Transverse colon (tissue), 4 donors: ENCODE measurements at regions not wholly inside any gene's neighbourhood (a gene's known extent, or its start where the extent isn't known, plus 50 kb on each side); places are given as distances from the start of the nearest gene placed in this dataset.

ENCODE experiments used
- DNase-seq: peaks from one replicate; pipeline ENCODE4 v3.0.0-alpha.2; 2019
- H3K27ac ChIP-seq, 4 donors: fragments of 200-600 bp; sonication (generic); 2 replicates each; pipeline ENCODE4 v1.5.1; 2016 to 2018; ENCODE audit warnings: inconsistent platforms in 4 of 4
- H3K27me3 ChIP-seq: fragments of 200-600 bp; sonication (generic); 2 replicates; pipeline ENCODE4 v1.5.1; 2017; ENCODE audit warnings: inconsistent platforms
- H3K36me3 ChIP-seq, 4 donors: fragments of 200-600 bp; sonication (generic); 2 replicates each; pipeline ENCODE4 v1.5.1; 2017 to 2019; ENCODE audit warnings: inconsistent platforms in 4 of 4
- H3K4me1 ChIP-seq, 4 donors: fragments of 200-600 bp; sonication (generic); 2 replicates each; pipeline ENCODE4 v1.5.1; 2017 to 2020; ENCODE audit warnings: inconsistent platforms in 4 of 4
- H3K4me3 ChIP-seq, 4 donors: fragments of 200-600 bp; sonication (generic); 1 replicate in 1 of 4; 2 replicates in 3 of 4; pipeline versions ENCODE4 v1.5.1 to v1.6.1; 2017 to 2019; ENCODE audit warnings: inconsistent platforms in 4 of 4
- H3K9me3 ChIP-seq, 2 donors: fragments of 200-600 bp; sonication (generic); 2 replicates each; pipeline ENCODE4 v1.5.1; 2017 to 2019; ENCODE audit warnings: inconsistent platforms in 2 of 2
- EP300 ChIP-seq: sonication (generic); formaldehyde crosslinking; IDR thresholded peaks from one replicate; pipeline ENCODE4 v1.6.1; 2017; ENCODE audit warnings: antibody characterized with exemption, low read depth
- POLR2A ChIP-seq: fragments of 450-650 bp; IDR thresholded peaks from one replicate; pipeline ENCODE4 v1.6.1; 2016; ENCODE audit warnings: antibody characterized with exemption, mild to moderate bottlenecking, moderate library complexity
- POLR2AphosphoS5 ChIP-seq, 3 donors: sonication (generic); formaldehyde crosslinking; IDR thresholded peaks; one replicate each; pipeline ENCODE4 v1.6.1; 2016; ENCODE audit warnings: antibody characterized with exemption in 3 of 3
- WGBS, 2 donors: methylation state at CpG; one replicate each; pipeline ENCODE4 v1.1.5; 2018; ENCODE audit warnings: low coverage in 1 of 2; 5-methylcytosine and 5-hydroxymethylcytosine counted together
- in situ Hi-C, 4 donors: fragments of 200-750 bp; cut with MboI; loops; one replicate each; pipeline versions ENCODE4 v1.15.0 to v1.15.1; 2017; ENCODE audit warnings: low sequenced_read_pairs in 3 of 4, low pct_ligation_motif_present in 1 of 4, low pct_unique_long_range_greater_than_20kb in 1 of 4
- intact Hi-C: fragments of 100-400 bp; cut with DNase I; formaldehyde crosslinking; loops from one replicate; pipeline ENCODE4 v1.15.1; 2023; ENCODE audit warnings: low total_unique reads
- TF ChIP-seq, protein P1 (sequence below), 5 experiments: fragments of 200-600 bp in 3 of 5; fragments of 450-650 bp in 2 of 5; sonication (generic) in 3 of 5; IDR thresholded peaks; 1 replicate in 2 of 5; 2 replicates in 3 of 5; pipeline ENCODE4 v1.5.1; 2016 to 2017; ENCODE audit warnings: antibody characterized with exemption in 5 of 5, inconsistent platforms in 3 of 5, mild to moderate bottlenecking in 2 of 5, moderate library complexity in 1 of 5

DNA sequence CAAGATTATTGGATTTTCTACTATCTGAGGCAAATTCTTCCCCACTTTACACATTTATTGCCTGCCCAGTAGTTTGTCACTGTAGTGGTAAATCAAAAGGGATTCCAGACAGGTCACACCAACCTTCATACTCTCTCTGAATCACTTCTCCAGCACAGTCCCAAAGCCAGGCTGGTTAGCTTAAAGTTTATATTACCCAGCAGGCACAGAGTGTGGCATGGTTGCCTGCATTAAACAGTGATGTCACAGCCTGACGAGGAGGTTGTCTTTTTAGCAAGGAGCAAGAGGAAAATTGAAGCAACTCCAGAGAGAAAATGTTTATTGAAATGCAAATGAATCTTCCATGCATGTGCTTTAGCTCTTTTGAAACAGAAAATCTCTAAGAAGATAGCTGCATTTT lies 375.5 kb upstream of the CELF2 start:
- intact Hi-C loops (no loop called here), in situ Hi-C loops (no loop called here)
- H3K27me3 ChIP-seq = no peaks in the 10 kb centered on the region
- TF ChIP-seq POLR2AphosphoS5 (IDR thresholded peaks at IDR 0.05) (no peak), EP300 (no peak), POLR2A (no peak)
- TF ChIP-seq, protein P1, sequence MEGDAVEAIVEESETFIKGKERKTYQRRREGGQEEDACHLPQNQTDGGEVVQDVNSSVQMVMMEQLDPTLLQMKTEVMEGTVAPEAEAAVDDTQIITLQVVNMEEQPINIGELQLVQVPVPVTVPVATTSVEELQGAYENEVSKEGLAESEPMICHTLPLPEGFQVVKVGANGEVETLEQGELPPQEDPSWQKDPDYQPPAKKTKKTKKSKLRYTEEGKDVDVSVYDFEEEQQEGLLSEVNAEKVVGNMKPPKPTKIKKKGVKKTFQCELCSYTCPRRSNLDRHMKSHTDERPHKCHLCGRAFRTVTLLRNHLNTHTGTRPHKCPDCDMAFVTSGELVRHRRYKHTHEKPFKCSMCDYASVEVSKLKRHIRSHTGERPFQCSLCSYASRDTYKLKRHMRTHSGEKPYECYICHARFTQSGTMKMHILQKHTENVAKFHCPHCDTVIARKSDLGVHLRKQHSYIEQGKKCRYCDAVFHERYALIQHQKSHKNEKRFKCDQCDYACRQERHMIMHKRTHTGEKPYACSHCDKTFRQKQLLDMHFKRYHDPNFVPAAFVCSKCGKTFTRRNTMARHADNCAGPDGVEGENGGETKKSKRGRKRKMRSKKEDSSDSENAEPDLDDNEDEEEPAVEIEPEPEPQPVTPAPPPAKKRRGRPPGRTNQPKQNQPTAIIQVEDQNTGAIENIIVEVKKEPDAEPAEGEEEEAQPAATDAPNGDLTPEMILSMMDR (IDR thresholded peaks at IDR 0.05) = no peak
- no peak overlapping the region for H3K4me3 ChIP-seq
- WGBS, 2 donors = 48% methylated on average over 1 of the region's 1 CpG; no CpG with 5 or more reads in 1 of the 2 donors
- H3K36me3 ChIP-seq = no peaks in the 10 kb centered on the region
- H3K9me3 ChIP-seq = no peaks in the 10 kb centered on the region
- peaks cover 0 to 6% (median 0%) of the 10 kb centered on the region in 4 donors for H3K4me1 ChIP-seq
- H3K27ac ChIP-seq = no peak overlapping the region
- DNase-seq = no peak

DNA sequence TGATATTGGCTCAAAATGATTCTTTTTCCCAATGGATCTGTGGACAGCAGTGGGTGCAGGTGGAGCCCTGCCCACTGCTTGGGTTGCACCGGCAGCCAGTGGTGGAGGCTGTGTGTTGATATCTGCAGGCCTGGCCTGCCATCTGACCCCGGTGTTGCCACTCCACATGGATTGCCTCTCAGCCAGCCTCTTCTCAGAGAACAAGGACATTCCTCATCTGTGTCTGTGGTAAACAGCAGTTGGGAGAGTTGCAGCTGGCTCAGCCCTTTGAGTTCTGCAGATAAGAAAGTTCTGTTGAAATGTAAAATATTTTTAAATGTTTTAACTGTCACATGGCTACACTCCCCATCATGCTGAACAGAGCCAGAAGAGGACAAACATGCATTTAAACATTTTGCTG lies 374.9 kb upstream of the CELF2 start:
- Histone ChIP-seq H3K4me3 (no peak overlapping the region), H3K27me3 (no peaks in the 10 kb centered on the region), H3K4me1 (peaks cover 0 to 6% (median 0%) of the 10 kb centered on the region in 4 donors), H3K36me3 (no peaks in the 10 kb centered on the region), H3K9me3 (no peaks in the 10 kb centered on the region), H3K27ac (no peak overlapping the region)
- TF ChIP-seq EP300 (no peak), POLR2AphosphoS5 (IDR thresholded peaks at IDR 0.05) (no peak), POLR2A (no peak)
- TF ChIP-seq, protein P1 (IDR thresholded peaks at IDR 0.05) = no peak
- intact Hi-C loops (no loop called here), in situ Hi-C loops (no loop called here)
- 56 to 100% methylated on average over 1 to 2 of the region's 2 CpGs for WGBS, 2 donors
- no peak for DNase-seq

DNA sequence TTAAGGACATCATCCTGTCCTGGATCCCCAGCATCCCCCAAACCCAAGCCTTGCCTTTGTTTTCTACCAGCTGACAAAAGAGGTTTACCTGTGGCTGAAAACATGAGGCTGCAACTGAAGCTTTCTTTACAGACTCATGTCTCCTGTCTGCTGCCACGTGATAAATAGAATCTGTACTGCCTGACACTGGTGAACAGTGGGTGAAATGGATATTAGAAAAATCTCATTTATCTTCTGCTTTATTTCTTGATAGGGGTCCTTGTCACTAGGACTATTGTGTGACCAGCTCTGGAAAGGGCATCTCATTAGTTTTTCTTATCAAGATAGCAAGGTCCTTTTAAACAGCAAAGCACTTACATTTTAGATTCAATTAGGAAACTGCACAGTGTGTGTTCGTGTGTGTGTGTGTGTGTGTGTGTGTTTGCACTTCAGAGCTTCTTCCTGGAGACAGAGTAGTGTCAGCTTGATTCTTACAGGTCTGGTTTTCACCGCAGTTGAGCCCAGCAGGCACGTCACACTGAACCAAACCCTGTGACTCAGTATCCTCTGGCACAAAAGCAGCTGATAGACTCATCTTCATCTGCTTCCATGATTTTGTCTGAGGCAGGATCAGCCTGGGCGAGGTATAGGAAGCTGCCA lies 373.5 kb upstream of the CELF2 start:
- no peaks in the 10 kb centered on the region for H3K27me3 ChIP-seq
- no peak for DNase-seq
- no peaks in the 10 kb centered on the region for H3K9me3 ChIP-seq
- no peak overlapping the region for H3K4me3 ChIP-seq
- in situ Hi-C loops (no loop called here), intact Hi-C loops (no loop called here)
- no peak overlapping the region for H3K27ac ChIP-seq
- peaks cover 0 to 6% (median 0%) of the 10 kb centered on the region in 4 donors for H3K4me1 ChIP-seq
- H3K36me3 ChIP-seq = no peaks in the 10 kb centered on the region
- TF ChIP-seq POLR2A = no peak
- TF ChIP-seq, protein P1 (IDR thresholded peaks at IDR 0.05) = no peak
- TF ChIP-seq EP300 = no peak
- no peak for TF ChIP-seq POLR2AphosphoS5 (IDR thresholded peaks at IDR 0.05)
- WGBS, 2 donors = 68% methylated on average over 5 of the region's 5 CpGs; no CpG with 5 or more reads in 1 of the 2 donors

DNA sequence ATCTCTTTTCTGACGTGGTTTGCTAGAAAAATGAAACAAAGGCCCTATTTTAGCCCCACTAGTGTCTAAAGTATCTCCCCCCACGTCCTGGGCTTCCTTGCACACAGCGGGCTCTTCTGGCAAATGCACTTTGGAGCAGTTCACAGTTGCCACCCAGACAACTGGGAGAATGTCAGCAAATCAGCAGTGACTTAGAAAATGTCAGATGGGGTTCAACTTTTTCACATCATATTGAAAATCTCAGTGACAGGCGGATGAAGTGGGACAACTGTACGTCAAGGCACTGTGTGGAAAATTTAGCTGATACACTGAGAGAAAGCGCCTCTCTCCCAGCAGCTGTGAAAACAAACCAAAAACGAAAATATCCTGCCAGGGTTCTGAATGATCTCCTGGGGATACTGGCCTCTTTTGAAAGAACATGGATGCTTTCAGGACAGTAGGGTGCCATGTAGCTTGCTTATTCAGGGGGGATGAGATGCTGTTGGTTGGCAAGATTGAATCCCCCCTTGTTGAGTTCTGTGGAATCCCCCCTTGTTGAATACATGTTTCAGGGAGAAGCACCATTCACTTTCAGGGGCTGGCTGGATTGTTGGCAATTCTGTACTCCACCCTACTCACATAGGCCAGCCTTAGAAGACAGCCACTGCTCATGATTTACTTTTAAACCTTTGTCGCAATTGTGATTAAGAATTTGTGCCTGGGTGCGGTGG lies 372.8 kb upstream of the CELF2 start:
- Histone ChIP-seq H3K4me3 (no peak overlapping the region), H3K27me3 (no peaks in the 10 kb centered on the region), H3K9me3 (no peaks in the 10 kb centered on the region), H3K27ac (no peak overlapping the region), H3K36me3 (no peaks in the 10 kb centered on the region), H3K4me1 (peaks cover 0 to 6% (median 0%) of the 10 kb centered on the region in 4 donors)
- intact Hi-C loops (no loop called here), in situ Hi-C loops (no loop called here)
- DNase-seq = no peak
- WGBS, 2 donors = 70 to 76% methylated on average over 5 to 9 of the region's 9 CpGs
- TF ChIP-seq EP300 = no peak
- no peak for TF ChIP-seq POLR2AphosphoS5 (IDR thresholded peaks at IDR 0.05)
